ENCODE measurements at regions not wholly inside any gene's neighbourhood (a gene's known extent, or its start where the extent isn't known, plus 50 kb on each side); places are given as distances from the start of the nearest gene placed in this dataset.
"Not testable (repeated sequence)": the region's sequence is repeated elsewhere in the genome, so short reads cannot be mapped to it uniquely, and the experiment has no call there.

- no peak for TF ChIP-seq POLR2A (IDR thresholded peaks at IDR 0.05; ENCODE audit: low read depth, low read length)
- FAIRE-seq (no peak), DNase-seq (ENCODE audit: insufficient read length, low spot score) (no peak)
Observed at GRCh38 chr4:83213640-83214039, 71.0 kb downstream of the COQ2 start.

GRCh38 chr4:83212041-83212851, 72.4 kb downstream of the COQ2 start:
- FAIRE-seq (no peak), DNase-seq (ENCODE audit: insufficient read length, low spot score) (no peak)
- TF ChIP-seq POLR2A (IDR thresholded peaks at IDR 0.05; ENCODE audit: low read depth, low read length) = no peak

DNA sequence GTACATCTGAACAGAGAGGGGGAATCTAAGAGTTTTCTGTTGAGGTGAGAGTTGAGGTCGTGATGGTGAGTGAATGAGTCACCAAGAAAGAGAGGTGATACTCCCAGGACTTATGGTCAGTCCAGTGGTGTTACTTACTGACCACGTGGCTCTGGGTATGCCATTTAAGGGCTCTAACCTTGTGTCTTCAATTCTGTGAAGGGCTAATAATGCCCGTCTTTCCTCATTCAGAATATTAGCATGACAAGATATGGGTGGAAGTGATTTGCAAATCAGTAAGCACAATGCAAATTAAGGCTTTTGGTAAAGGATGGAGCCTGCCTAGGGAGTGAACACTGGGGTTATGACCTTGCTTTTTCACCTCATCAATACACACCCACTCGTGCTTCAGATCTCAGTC, 75.2 kb downstream of the COQ2 start:
- DNase-seq (ENCODE audit: insufficient read length, low spot score) = no peak
- no peak for TF ChIP-seq POLR2A (IDR thresholded peaks at IDR 0.05; ENCODE audit: low read depth, low read length)
- no peak for FAIRE-seq

DNA sequence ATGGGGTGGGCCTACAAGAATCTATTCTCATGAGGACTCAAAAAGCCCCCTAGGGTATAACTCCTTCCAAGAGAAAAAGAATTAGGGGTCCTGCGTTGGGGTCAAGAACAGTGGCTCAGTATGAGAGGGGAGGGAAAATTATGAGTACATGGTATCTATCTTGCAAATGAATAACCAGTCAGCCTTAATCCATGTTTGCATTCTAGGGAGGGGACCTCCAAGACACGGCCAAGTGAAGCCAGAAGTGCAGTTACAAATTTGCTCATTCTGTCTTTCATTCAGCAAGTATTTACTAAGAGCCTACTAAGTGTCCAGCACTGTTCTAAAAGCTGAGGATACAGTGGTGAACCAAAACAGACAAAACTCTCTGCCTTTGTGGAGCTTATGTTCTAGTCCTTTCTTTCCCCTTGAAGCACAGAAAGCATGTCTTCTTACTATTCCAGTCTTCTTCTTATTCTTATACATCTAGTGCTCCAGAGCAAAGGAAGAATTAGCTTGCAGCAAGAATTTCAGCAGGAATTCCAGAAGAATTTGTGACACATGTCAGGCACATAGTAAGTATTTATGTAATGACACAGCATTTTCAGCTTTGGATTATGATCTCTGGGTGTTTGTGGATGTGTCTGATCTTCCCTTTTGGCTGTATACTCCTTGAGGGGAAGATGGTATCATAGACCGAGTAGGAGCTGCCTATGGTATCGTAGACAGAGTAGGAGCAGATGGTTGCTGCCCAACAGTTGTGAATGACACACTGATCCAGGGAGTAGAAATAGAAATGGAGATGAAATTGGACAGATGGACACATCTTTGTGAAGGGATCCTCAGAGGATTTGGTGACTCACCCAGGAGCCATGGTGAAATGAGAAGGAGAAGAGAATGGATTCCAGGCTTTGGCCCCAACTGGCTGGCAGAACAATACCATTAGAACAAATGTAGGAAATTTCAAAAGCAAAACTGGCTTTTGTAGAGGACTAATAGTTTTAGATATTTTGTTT, 75.9 kb downstream of the COQ2 start:
- no peak for DNase-seq (ENCODE audit: insufficient read length, low spot score)
- no peak for FAIRE-seq
- TF ChIP-seq POLR2A (IDR thresholded peaks at IDR 0.05; ENCODE audit: low read depth, low read length) = no peak

DNA sequence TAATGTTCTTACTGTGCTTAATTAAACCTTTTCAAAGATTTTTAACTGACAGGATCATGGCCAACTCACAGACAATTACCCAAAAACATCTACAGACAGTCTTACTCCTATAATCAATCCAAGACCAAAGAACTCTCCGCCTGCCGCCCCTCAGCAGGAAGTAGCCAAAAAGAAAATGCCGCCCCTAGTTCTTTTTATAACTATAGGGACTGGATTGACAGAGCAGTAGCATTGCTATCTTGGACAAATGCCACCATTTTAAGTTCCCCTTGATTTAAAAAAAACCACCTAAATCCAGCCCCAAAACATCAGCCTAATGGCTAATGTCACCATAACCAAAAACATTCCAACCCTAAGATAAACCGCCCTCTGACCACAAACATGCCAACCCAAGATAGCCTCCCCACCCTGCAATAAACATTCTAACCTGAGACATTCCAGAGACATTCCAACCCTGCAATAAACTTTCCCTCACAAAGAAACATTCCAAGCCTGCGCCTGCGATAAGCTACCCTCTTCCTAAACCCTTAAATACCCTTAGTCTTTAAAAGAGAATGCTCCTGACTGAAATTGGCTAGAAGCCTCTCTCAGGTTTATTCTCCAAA, 77.0 kb downstream of the COQ2 start:
- no peak for TF ChIP-seq POLR2A (IDR thresholded peaks at IDR 0.05; ENCODE audit: low read depth, low read length)
- FAIRE-seq (no peak), DNase-seq (ENCODE audit: insufficient read length, low spot score) (peak; percentile 19)

GRCh38 chr4:83205760-83206159, 78.8 kb downstream of the COQ2 start:
- FAIRE-seq (no peak), DNase-seq (ENCODE audit: insufficient read length, low spot score) (no peak)
- no peak for TF ChIP-seq POLR2A (IDR thresholded peaks at IDR 0.05; ENCODE audit: low read depth, low read length)

DNA sequence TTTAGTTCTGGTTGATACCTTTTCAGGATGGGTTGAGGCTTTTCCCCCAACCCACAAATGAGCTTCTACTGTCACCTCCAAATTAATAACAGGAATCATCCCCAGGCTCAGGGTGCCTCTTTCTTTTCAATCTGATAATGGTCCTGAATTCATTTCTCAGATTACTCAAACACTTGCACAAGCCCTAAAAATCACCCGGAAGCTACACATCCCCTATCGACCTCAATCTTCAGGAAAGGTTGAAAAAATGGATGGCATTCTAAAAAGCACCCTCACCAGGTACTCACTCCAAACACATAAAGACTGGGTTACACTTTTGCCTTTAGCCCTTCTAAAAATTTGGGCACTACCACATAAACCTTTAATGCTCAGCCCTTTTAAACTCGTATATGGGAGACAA, 79.9 kb downstream of the COQ2 start:
- FAIRE-seq (no peak), DNase-seq (ENCODE audit: insufficient read length, low spot score) (no peak)
- TF ChIP-seq POLR2A (IDR thresholded peaks at IDR 0.05; ENCODE audit: low read depth, low read length) = no peak

DNA sequence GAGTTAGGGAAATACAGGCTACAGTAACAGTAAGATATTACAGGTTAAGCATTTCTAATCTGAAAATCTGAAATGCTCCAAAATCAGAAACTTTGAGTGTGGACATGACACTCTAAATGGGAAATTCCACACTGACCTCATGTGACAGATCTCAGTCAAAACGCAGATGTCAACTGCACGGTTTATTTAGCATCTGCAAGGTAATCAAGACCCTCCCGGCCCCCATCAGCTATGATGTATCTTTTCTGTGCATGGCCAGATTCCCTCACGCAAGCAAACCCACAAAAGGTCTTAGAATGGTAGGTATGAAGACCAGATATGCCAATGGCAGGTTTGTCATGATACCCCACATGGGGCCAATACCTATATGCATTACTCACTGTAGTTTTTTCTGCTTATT, 82.8 kb downstream of the COQ2 start:
- DNase-seq (ENCODE audit: insufficient read length, low spot score) = no peak
- no peak for TF ChIP-seq POLR2A (IDR thresholded peaks at IDR 0.05; ENCODE audit: low read depth, low read length)
- FAIRE-seq = no peak

DNA sequence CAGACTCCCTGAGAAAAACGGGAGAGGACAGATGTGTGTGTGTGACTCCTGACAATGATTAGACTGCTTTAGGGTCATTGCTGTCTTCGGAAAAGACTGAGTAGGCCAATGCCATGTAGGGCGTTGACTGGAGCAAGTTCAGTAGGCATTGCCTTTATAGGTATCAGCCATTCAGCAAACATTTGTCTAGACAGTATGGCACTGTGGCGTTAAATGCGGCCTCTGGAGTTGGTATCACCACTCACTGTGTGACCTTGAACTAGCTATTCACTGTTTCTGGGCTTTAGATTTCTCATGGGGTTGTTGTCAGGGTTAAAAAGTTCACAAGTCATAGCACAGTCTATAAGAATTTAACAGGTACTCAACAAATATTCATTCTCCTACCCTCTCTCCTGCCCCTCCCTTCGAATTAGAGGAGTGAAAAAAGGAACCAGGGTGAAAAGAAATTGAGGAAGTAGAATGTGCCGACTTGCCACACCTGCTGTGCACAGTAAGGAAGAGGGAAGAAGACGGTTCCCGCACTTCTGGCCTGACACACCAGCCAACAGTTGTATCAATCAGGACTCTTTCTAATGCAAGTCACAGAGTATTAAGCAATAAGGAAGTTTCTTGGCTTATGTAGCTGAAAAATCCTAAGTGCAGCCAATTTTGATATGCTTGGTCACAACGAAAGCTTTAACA, 83.2 kb upstream of the PLAC8 start:
- no peak for TF ChIP-seq POLR2A (IDR thresholded peaks at IDR 0.05; ENCODE audit: low read depth, low read length)
- DNase-seq (ENCODE audit: insufficient read length, low spot score) (no peak), FAIRE-seq (no peak)

GRCh38 chr4:83196921-83197320, 82.4 kb upstream of the PLAC8 start:
- TF ChIP-seq POLR2A (IDR thresholded peaks at IDR 0.05; ENCODE audit: low read depth, low read length) = no peak
- FAIRE-seq = no peak
- DNase-seq (ENCODE audit: insufficient read length, low spot score) = no peak

DNA sequence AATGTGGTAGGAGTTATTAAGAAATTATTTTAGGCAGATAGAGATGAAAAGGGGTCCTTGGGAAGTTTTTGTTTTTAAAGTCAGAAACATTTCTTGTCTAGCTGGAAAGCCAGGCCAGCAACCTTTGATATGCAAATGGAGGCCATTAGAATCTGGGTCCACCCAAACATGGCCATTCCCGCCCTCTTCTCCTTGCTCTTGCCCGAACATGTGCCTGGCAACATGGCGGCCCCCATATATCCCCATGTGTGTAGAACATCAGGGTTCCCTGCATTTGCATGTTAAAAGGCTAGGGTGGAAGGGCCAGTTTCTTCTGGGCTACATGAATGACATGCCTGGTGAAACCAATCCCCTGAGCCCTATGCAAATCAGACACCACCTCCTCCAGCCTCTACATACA, 80.7 kb upstream of the PLAC8 start:
- TF ChIP-seq POLR2A (IDR thresholded peaks at IDR 0.05; ENCODE audit: low read depth, low read length) = no peak
- FAIRE-seq (no peak), DNase-seq (ENCODE audit: insufficient read length, low spot score) (no peak)

DNA sequence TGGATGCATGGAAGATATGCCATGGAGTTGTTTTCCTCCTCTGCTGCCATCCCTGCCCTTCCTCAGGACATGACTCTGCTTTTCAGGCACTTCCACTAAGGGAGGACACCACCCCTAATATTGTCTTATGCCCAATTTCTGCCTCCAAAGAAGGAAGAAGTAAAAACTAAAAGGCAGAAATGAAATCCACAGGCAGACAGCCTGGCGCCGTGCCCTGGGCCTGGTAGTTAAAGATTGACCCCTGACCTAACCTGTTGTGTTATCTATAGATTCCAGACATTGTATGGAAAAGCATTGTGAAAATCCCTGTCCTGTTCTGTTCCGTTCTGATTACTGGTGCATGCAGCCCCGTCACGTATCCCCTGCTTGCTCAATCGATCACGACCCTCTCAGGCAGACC, 80.1 kb upstream of the PLAC8 start:
- not testable (repeated sequence) for FAIRE-seq; DNase-seq (ENCODE audit: insufficient read length, low spot score)

DNA sequence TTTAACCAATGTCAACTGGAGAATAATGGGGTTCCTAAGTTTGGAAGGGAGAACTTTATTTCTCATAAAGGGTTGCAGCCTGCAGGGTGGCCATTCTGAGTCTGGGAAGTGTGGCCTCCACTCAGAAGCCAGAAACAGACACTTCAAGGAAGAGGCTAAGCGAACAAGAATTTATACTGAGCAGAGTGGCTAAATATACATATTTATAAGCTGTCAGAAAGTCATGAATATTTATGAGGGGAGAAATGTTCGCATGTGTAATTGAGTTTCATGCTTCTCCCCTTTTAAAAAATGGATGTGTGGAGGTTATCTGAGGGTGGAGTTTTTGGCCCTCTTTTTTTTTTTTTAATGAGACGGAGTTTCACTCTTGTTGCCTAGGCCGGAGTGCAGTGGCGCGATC, 78.1 kb upstream of the PLAC8 start:
- DNase-seq (ENCODE audit: insufficient read length, low spot score) (no peak), FAIRE-seq (no peak)
- no peak for TF ChIP-seq POLR2A (IDR thresholded peaks at IDR 0.05; ENCODE audit: low read depth, low read length)

DNA sequence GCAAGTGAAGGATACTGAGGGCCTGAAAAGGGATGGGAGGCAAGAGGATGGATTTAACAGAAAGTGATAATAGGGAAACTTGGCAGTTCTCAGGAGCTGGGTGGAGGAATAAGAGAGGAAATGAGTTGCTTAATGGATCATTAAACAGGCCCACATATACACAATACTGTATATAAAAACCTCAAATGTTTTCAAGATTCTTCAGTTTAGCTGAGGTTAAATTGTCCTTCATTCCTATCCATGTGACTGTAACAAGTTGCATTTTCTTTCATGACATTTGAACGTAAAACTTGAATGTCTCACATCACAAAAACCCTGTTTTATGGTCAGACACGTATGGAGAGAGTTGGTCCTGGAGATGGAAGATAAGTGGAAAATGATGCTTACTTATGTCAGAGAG, 76.5 kb upstream of the PLAC8 start:
- DNase-seq (ENCODE audit: insufficient read length, low spot score) = no peak
- no peak for FAIRE-seq
- no peak for TF ChIP-seq POLR2A (IDR thresholded peaks at IDR 0.05; ENCODE audit: low read depth, low read length)
